RWPE1 (cell line): ENCODE measurements at regions not wholly inside any gene's neighbourhood (a gene's known extent, or its start where the extent isn't known, plus 50 kb on each side); places are given as distances from the start of the nearest gene placed in this dataset.

Experiments
- CTCF ChIA-PET: fragments of 350-600 bp; sonication (Branson Sonifier 250); formaldehyde crosslinking; extraction: SDS; loops from one replicate; lab custom pipeline; 2021; lab: Yijun Ruan, JAX
- POLR2A ChIA-PET: fragments of 400-600 bp; formaldehyde crosslinking; extraction: SDS; loops from one replicate; lab custom pipeline; 2020; ENCODE audit warnings: antibody characterized with exemption; ENCODE audit not compliant: low non-redundant PET; lab: Yijun Ruan, JAX
- DNase-seq: peaks from one replicate; pipeline ENCODE4 v3.0.0; 2012; ENCODE audit warnings: low spot score
- H3K27ac ChIP-seq: fragments of 450-650 bp; 2 replicates; pipeline ENCODE4 v1.5.1; 2017
- CTCF ChIP-seq: fragments of 450-650 bp; conservative IDR thresholded peaks from 2 replicates; pipeline ENCODE4 v1.5.1; 2017; ENCODE audit warnings: low read depth, mild to moderate bottlenecking

GRCh38 chrX:30153881-30154260 is 61.5 kb upstream of the MAGEB2 start:
- H3K27ac ChIP-seq, result no peak overlapping the region
- no peak for DNase-seq
- no peak for TF ChIP-seq CTCF
- CTCF ChIA-PET, result no interaction called here
- POLR2A ChIA-PET, result no interaction called here

DNA sequence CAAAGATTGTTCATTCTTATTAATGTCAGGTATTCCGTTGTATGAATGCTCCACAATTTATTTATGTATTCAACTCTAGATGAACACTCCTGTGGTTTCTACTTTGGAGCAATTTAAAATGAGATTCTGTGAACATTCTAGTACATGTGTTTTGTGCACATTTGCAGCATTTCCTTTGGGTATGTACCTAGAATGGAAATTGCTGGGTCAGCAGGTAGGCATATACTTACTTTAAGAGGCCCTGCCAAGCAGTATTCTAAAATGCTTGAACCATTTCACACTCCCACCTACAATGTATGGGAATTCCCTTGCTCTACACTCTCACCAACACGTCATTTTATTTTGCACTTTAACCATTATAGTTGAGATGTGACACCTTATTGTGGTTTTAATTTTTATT is 59.4 kb upstream of the MAGEB2 start:
- CTCF ChIA-PET, result no interaction called here
- no peak for TF ChIP-seq CTCF
- POLR2A ChIA-PET, result no interaction called here
- H3K27ac ChIP-seq, result no peak overlapping the region
- DNase-seq, result no peak

GRCh38 chrX:30156880-30157560 is 58.3 kb upstream of the MAGEB2 start:
- no peak for DNase-seq
- TF ChIP-seq CTCF, result no peak
- no peak overlapping the region for H3K27ac ChIP-seq
- CTCF ChIA-PET, result no interaction called here
- POLR2A ChIA-PET, result no interaction called here

DNA sequence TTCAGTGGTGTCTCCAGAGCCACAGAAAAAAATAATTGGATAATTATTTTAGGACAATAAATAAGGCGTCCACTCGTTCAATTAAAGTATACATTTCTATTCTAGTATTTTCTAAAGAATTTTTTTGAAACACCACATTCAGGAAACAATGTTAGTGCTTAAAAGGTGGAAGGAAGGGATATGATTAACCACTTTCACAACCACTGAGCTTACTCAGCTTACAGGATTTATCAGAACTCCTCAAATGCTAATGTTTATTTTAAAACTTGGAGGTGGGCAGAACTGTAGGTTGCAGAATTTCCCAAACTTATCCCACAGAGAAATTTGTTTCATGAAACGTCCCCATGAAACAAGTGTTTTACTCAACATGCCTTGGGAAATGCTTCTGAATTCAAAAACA is 54.3 kb upstream of the MAGEB2 start:
- DNase-seq, result no peak
- CTCF ChIA-PET, result no interaction called here
- no peak for TF ChIP-seq CTCF
- no peak overlapping the region for H3K27ac ChIP-seq
- POLR2A ChIA-PET, result no interaction called here
